ENCODE measurements at regions not wholly inside any gene's neighbourhood (a gene's known extent, or its start where the extent isn't known, plus 50 kb on each side); places are given as distances from the start of the nearest gene placed in this dataset.
"Not testable (repeated sequence)": the region's sequence is repeated elsewhere in the genome, so short reads cannot be mapped to it uniquely, and the experiment has no call there.

GRCh38 chr3:182650568-182651128, 142.7 kb upstream of the ATP11B start:
- no peaks in the 10 kb centered on the region for H3K9me3 ChIP-seq (ENCODE audit: control insufficient read depth, low read length)
- DNase-seq: no peak
- H3K14ac ChIP-seq (ENCODE audit: low read length in 2 of 2): no peak overlapping the region
- H3K4ac ChIP-seq (ENCODE audit: low read depth in 1 of 2, low read length in 2 of 2): no peak overlapping the region
- H3K36me3 ChIP-seq (ENCODE audit: control insufficient read depth in 1 of 2, insufficient read depth in 2 of 2, low read depth in 1 of 2, low read length in 2 of 2): no peaks in the 10 kb centered on the region
- H2AK5ac ChIP-seq (ENCODE audit: low read length, severe bottlenecking): no peak overlapping the region
- H3K23ac ChIP-seq (ENCODE audit: low read length in 2 of 2): no peak overlapping the region
- H3K18ac ChIP-seq (ENCODE audit: low read depth in 1 of 2, low read length in 2 of 2): no peak overlapping the region
- no peak overlapping the region for H3K4me3 ChIP-seq (ENCODE audit: insufficient read depth in 1 of 2, low read depth in 1 of 2, low read length in 2 of 2)
- H3K9ac ChIP-seq (ENCODE audit: low read length): no peak overlapping the region
- no peak overlapping the region for H3K4me2 ChIP-seq (ENCODE audit: low read length, poor library complexity, severe bottlenecking)
- no peak overlapping the region for H3K27ac ChIP-seq (ENCODE audit: low read length, poor library complexity, severe bottlenecking)
- H3K79me1 ChIP-seq (replicated peaks; ENCODE audit: low read length, poor library complexity, severe bottlenecking): no peaks in the 10 kb centered on the region
- H2BK15ac ChIP-seq (ENCODE audit: low read depth, poor library complexity, severe bottlenecking): no peak overlapping the region
- H2BK12ac ChIP-seq (ENCODE audit: low read length in 2 of 2): no peak overlapping the region
- H4K8ac ChIP-seq (ENCODE audit: low read length): no peak overlapping the region
- H2BK120ac ChIP-seq (ENCODE audit: low read depth, low read length): no peak overlapping the region
- no peaks in the 10 kb centered on the region for H3K4me1 ChIP-seq (ENCODE audit: control insufficient read depth, insufficient read depth, low read depth, low read length)
- H3K27me3 ChIP-seq (ENCODE audit: control insufficient read depth in 1 of 2, insufficient read depth in 1 of 2, low read length in 2 of 2): no peaks in the 10 kb centered on the region
- H2AFZ ChIP-seq (ENCODE audit: low read depth, low read length): no peak overlapping the region
- H2BK5ac ChIP-seq (ENCODE audit: low read depth, low read length, poor library complexity, severe bottlenecking): no peak overlapping the region
- no peak overlapping the region for H4K91ac ChIP-seq (ENCODE audit: low read length)
- WGBS: 93% methylated on average over 2 of the region's 3 CpGs

- no peak overlapping the region for H3K18ac ChIP-seq (ENCODE audit: low read depth in 1 of 2, low read length in 2 of 2)
- no peak overlapping the region for H3K9ac ChIP-seq (ENCODE audit: low read length)
- no peaks in the 10 kb centered on the region for H3K9me3 ChIP-seq (ENCODE audit: control insufficient read depth, low read length)
- H4K8ac ChIP-seq (ENCODE audit: low read length): no peak overlapping the region
- no peak overlapping the region for H3K4me3 ChIP-seq (ENCODE audit: insufficient read depth in 1 of 2, low read depth in 1 of 2, low read length in 2 of 2)
- H2BK120ac ChIP-seq (ENCODE audit: low read depth, low read length): no peak overlapping the region
- no peak overlapping the region for H4K91ac ChIP-seq (ENCODE audit: low read length)
- H2BK12ac ChIP-seq (ENCODE audit: low read length in 2 of 2): no peak overlapping the region
- H2BK15ac ChIP-seq (ENCODE audit: low read depth, poor library complexity, severe bottlenecking): no peak overlapping the region
- H3K27ac ChIP-seq (ENCODE audit: low read length, poor library complexity, severe bottlenecking): no peak overlapping the region
- H3K4me1 ChIP-seq (ENCODE audit: control insufficient read depth, insufficient read depth, low read depth, low read length): no peaks in the 10 kb centered on the region
- H3K14ac ChIP-seq (ENCODE audit: low read length in 2 of 2): no peak overlapping the region
- 52% methylated on average over 8 of the region's 8 CpGs for WGBS
- no peaks in the 10 kb centered on the region for H3K27me3 ChIP-seq (ENCODE audit: control insufficient read depth in 1 of 2, insufficient read depth in 1 of 2, low read length in 2 of 2)
- no peak overlapping the region for H3K4me2 ChIP-seq (ENCODE audit: low read length, poor library complexity, severe bottlenecking)
- no peaks in the 10 kb centered on the region for H3K79me1 ChIP-seq (replicated peaks; ENCODE audit: low read length, poor library complexity, severe bottlenecking)
- H3K36me3 ChIP-seq (ENCODE audit: control insufficient read depth in 1 of 2, insufficient read depth in 2 of 2, low read depth in 1 of 2, low read length in 2 of 2): no peaks in the 10 kb centered on the region
- H2BK5ac ChIP-seq (ENCODE audit: low read depth, low read length, poor library complexity, severe bottlenecking): no peak overlapping the region
- no peak overlapping the region for H3K23ac ChIP-seq (ENCODE audit: low read length in 2 of 2)
- H3K4ac ChIP-seq (ENCODE audit: low read depth in 1 of 2, low read length in 2 of 2): no peak overlapping the region
- DNase-seq: no peak
- no peak overlapping the region for H2AK5ac ChIP-seq (ENCODE audit: low read length, severe bottlenecking)
- no peak overlapping the region for H2AFZ ChIP-seq (ENCODE audit: low read depth, low read length)
Observed at GRCh38 chr3:182651461-182651860, 141.8 kb upstream of the ATP11B start.

GRCh38 chr3:182653065-182653464, 140.2 kb upstream of the ATP11B start:
- not testable (repeated sequence) for H3K4me1 ChIP-seq (ENCODE audit: control insufficient read depth, insufficient read depth, low read depth, low read length); H3K4ac ChIP-seq (ENCODE audit: low read depth in 1 of 2, low read length in 2 of 2); H4K8ac ChIP-seq (ENCODE audit: low read length); H3K9me3 ChIP-seq (ENCODE audit: control insufficient read depth, low read length); DNase-seq; H3K4me2 ChIP-seq (ENCODE audit: low read length, poor library complexity, severe bottlenecking); H3K36me3 ChIP-seq (ENCODE audit: control insufficient read depth in 1 of 2, insufficient read depth in 2 of 2, low read depth in 1 of 2, low read length in 2 of 2); H3K4me3 ChIP-seq (ENCODE audit: insufficient read depth in 1 of 2, low read depth in 1 of 2, low read length in 2 of 2); H3K27ac ChIP-seq (ENCODE audit: low read length, poor library complexity, severe bottlenecking); H3K23ac ChIP-seq (ENCODE audit: low read length in 2 of 2); H2BK12ac ChIP-seq (ENCODE audit: low read length in 2 of 2); H2BK15ac ChIP-seq (ENCODE audit: low read depth, poor library complexity, severe bottlenecking); H2BK120ac ChIP-seq (ENCODE audit: low read depth, low read length); H3K79me1 ChIP-seq (replicated peaks; ENCODE audit: low read length, poor library complexity, severe bottlenecking); H3K27me3 ChIP-seq (ENCODE audit: control insufficient read depth in 1 of 2, insufficient read depth in 1 of 2, low read length in 2 of 2); H2AFZ ChIP-seq (ENCODE audit: low read depth, low read length); H2BK5ac ChIP-seq (ENCODE audit: low read depth, low read length, poor library complexity, severe bottlenecking); H4K91ac ChIP-seq (ENCODE audit: low read length); H3K14ac ChIP-seq (ENCODE audit: low read length in 2 of 2); H3K18ac ChIP-seq (ENCODE audit: low read depth in 1 of 2, low read length in 2 of 2); H2AK5ac ChIP-seq (ENCODE audit: low read length, severe bottlenecking); H3K9ac ChIP-seq (ENCODE audit: low read length)
- WGBS: 100% methylated on average over 1 of the region's 1 CpG

- H3K27ac ChIP-seq (ENCODE audit: low read length, poor library complexity, severe bottlenecking): no peak overlapping the region
- H3K14ac ChIP-seq (ENCODE audit: low read length in 2 of 2): no peak overlapping the region
- no peak overlapping the region for H3K4ac ChIP-seq (ENCODE audit: low read depth in 1 of 2, low read length in 2 of 2)
- H3K79me1 ChIP-seq (replicated peaks; ENCODE audit: low read length, poor library complexity, severe bottlenecking): no peaks in the 10 kb centered on the region
- H3K4me3 ChIP-seq (ENCODE audit: insufficient read depth in 1 of 2, low read depth in 1 of 2, low read length in 2 of 2): no peak overlapping the region
- no peak overlapping the region for H2BK15ac ChIP-seq (ENCODE audit: low read depth, poor library complexity, severe bottlenecking)
- no peak overlapping the region for H2BK12ac ChIP-seq (ENCODE audit: low read length in 2 of 2)
- no peak overlapping the region for H4K91ac ChIP-seq (ENCODE audit: low read length)
- DNase-seq: no peak
- H3K27me3 ChIP-seq (ENCODE audit: control insufficient read depth in 1 of 2, insufficient read depth in 1 of 2, low read length in 2 of 2): peaks cover 6 to 12% of the 10 kb centered on the region in 2 experiments
- H3K23ac ChIP-seq (ENCODE audit: low read length in 2 of 2): no peak overlapping the region
- no peak overlapping the region for H3K18ac ChIP-seq (ENCODE audit: low read depth in 1 of 2, low read length in 2 of 2)
- H2AK5ac ChIP-seq (ENCODE audit: low read length, severe bottlenecking): no peak overlapping the region
- H2BK5ac ChIP-seq (ENCODE audit: low read depth, low read length, poor library complexity, severe bottlenecking): no peak overlapping the region
- no peak overlapping the region for H2BK120ac ChIP-seq (ENCODE audit: low read depth, low read length)
- H3K9me3 ChIP-seq (ENCODE audit: control insufficient read depth, low read length): no peaks in the 10 kb centered on the region
- H3K9ac ChIP-seq (ENCODE audit: low read length): no peak overlapping the region
- 79% methylated on average over 2 of the region's 3 CpGs for WGBS
- H3K4me1 ChIP-seq (ENCODE audit: control insufficient read depth, insufficient read depth, low read depth, low read length): no peaks in the 10 kb centered on the region
- H4K8ac ChIP-seq (ENCODE audit: low read length): no peak overlapping the region
- H3K36me3 ChIP-seq (ENCODE audit: control insufficient read depth in 1 of 2, insufficient read depth in 2 of 2, low read depth in 1 of 2, low read length in 2 of 2): no peaks in the 10 kb centered on the region
- no peak overlapping the region for H2AFZ ChIP-seq (ENCODE audit: low read depth, low read length)
- no peak overlapping the region for H3K4me2 ChIP-seq (ENCODE audit: low read length, poor library complexity, severe bottlenecking)
Observed at GRCh38 chr3:182668541-182668940, 124.8 kb upstream of the ATP11B start.
